DMS153 treated with DMSO at 0.1 percent for 48 hours (cell line): ENCODE measurements at regions not wholly inside any gene's neighbourhood (a gene's known extent, or its start where the extent isn't known, plus 50 kb on each side); places are given as distances from the start of the nearest gene placed in this dataset.
"Not testable (repeated sequence)": the region's sequence is repeated elsewhere in the genome, so short reads cannot be mapped to it uniquely, and the experiment has no call there.

Experiments used
- DNase-seq: peaks from one replicate; lab custom pipeline; 2025; ENCODE audit not compliant: unreplicated experiment; lab: John Stamatoyannopoulos, UW

- no peak for DNase-seq
Observed at GRCh38 chr3:10653866-10654611, 148.7 kb upstream of the ATP2B2 start.

GRCh38 chr3:10655105-10655504 is 149.7 kb upstream of the ATP2B2 start:
- DNase-seq, result no peak

GRCh38 chr3:10657339-10657738 is 152.0 kb upstream of the ATP2B2 start:
- not testable (repeated sequence) for DNase-seq

- no peak for DNase-seq
Observed at GRCh38 chr3:10665592-10665991, 150.4 kb upstream of the SLC6A11 start.

- DNase-seq, result no peak
Observed at GRCh38 chr3:10666621-10667020, 149.4 kb upstream of the SLC6A11 start.

- no peak for DNase-seq
Observed at GRCh38 chr3:10667269-10667668, 148.8 kb upstream of the SLC6A11 start.

GRCh38 chr3:10667901-10668476 is 148.0 kb upstream of the SLC6A11 start:
- no peak for DNase-seq

- DNase-seq, result no peak
Observed at GRCh38 chr3:10669490-10670048, 146.5 kb upstream of the SLC6A11 start.

GRCh38 chr3:10672422-10672821 is 143.6 kb upstream of the SLC6A11 start:
- no peak for DNase-seq

- DNase-seq, result no peak
Observed at GRCh38 chr3:10674578-10674977, 141.4 kb upstream of the SLC6A11 start.

- DNase-seq, result no peak
Observed at GRCh38 chr3:10676905-10677304, 139.1 kb upstream of the SLC6A11 start.

- no peak for DNase-seq
Observed at GRCh38 chr3:10678796-10679376, 137.1 kb upstream of the SLC6A11 start.

GRCh38 chr3:10680796-10681195 is 135.2 kb upstream of the SLC6A11 start:
- no peak for DNase-seq

GRCh38 chr3:10682692-10683091 is 133.3 kb upstream of the SLC6A11 start:
- DNase-seq, result no peak

GRCh38 chr3:10683106-10683505 is 132.9 kb upstream of the SLC6A11 start:
- DNase-seq, result no peak

- DNase-seq, result no peak
Observed at GRCh38 chr3:10688126-10688525, 127.9 kb upstream of the SLC6A11 start.

- DNase-seq, result no peak
Observed at GRCh38 chr3:10688548-10689172, 127.4 kb upstream of the SLC6A11 start.

GRCh38 chr3:10692039-10692622 is 123.9 kb upstream of the SLC6A11 start:
- no peak for DNase-seq

- DNase-seq, result no peak
Observed at GRCh38 chr3:10693457-10693856, 122.6 kb upstream of the SLC6A11 start.

GRCh38 chr3:10694179-10694578 is 121.8 kb upstream of the SLC6A11 start:
- no peak for DNase-seq

GRCh38 chr3:10695186-10695585 is 120.8 kb upstream of the SLC6A11 start:
- DNase-seq, result not testable (repeated sequence)
